NOMO-1 treated with dmso at 0.1 percent for 144 hours (cell line): ENCODE measurements at regions not wholly inside any gene's neighbourhood (a gene's known extent, or its start where the extent isn't known, plus 50 kb on each side); places are given as distances from the start of the nearest gene placed in this dataset.
"Not testable (repeated sequence)": the region's sequence is repeated elsewhere in the genome, so short reads cannot be mapped to it uniquely, and the experiment has no call there.

Experiments used
- DNase-seq: peaks from one replicate; lab custom pipeline; 2025; ENCODE audit not compliant: unreplicated experiment; lab: John Stamatoyannopoulos, UW

DNA sequence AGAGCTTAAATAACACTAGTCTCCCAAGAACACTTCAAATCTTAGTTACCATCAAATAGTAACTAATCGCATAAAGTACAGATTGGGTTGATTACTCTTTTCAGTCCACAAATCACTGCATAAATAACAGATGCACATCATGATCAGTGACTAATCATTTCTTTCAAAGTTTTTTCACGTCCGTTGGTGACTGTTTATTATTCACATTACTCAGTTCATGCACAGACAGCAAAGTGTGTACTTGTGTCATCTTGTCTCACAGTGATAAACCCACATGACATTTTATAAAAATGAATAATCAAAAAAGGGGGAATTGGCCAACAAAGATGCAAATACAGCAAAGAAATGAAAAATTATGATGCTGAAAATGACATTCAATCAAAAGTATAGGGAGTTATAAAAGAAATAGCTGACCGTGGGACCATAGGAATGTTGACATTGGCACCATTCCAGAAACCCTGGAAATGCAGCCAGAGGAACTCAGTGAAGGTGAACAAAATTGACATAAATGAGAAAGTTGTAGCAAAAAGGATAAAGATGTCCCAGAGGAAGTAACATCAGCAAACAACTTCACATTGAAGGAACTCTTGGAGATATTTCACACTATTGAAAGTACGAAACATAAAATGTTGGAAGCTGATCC lies 161.5 kb downstream of the SOX3 start:
- DNase-seq: no peak

DNA sequence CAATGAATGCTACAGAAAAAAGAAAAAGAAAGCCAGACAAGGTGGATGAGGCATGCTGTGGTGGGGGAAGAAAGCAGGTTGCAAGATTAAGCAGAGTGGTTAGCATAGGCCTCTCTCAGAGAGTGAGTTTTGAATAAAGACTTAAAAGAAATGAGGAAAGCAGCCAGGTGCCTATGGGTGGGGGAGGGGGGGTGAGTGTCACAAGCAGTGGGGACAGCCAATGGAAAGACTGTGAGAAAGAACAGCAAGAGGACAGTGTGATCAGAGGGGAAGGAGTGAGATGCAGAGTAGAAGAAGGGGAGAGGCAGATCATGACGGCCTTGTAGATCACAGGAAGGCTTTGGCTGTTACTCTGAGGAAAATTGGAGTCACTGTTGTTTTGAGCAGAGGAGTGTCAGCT lies 162.5 kb downstream of the SOX3 start:
- no peak for DNase-seq

DNA sequence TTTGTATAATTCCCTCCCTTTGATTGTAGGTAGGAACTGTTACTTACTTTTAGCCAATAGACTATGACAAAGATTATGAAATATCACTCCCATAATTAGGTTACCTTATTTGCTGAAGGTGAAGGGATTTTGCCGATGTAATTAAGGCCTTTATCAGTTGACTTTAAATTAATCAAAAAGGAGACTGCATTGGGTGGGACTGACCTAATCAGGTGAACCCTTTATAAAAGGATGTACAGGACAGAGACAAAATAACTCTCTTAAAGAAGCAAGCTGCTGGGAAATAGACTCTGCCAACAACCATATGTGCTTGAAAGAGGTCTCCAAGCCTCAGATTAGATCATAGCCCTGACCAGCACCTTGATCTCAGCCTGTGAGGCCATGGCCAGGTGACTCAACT lies 167.6 kb downstream of the SOX3 start:
- DNase-seq: no peak

DNA sequence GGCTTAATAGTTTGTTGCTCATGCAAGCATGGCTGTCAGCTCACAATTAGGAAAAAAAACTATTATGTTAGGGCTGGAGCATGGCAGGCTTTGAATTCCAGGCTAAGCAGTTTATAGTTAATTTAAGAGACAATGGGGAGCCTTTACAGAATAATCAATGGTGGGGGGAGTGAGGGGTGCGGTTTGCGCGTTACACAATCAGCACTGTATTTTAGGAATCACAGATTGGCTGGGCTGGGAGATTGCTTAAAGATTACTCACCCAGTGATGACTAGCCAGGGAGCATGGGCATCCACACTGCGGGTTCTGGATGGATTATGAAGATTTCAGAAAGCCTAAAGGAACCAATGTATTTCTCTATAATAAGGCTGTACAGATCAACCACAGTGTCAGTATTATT lies 186.6 kb downstream of the SOX3 start:
- DNase-seq: no peak

DNA sequence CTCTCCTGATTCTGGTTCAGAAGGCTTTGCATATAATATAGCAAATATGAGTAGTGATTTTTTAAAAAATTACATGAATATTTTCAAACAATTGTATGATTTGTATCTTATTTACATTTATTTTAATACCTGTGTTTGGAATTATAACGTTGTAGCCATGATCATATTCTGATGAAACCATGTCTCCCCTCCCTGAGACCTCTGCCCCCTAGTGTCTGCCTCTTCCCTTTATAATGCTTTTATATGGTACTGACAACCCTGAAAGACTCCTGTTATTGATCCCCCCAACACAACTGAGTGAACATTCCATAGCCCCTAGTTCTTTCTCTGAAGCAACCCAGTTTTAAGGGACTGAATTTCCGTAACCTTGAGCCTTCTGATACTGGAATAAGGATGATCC lies 187.4 kb downstream of the SOX3 start:
- no peak for DNase-seq

DNA sequence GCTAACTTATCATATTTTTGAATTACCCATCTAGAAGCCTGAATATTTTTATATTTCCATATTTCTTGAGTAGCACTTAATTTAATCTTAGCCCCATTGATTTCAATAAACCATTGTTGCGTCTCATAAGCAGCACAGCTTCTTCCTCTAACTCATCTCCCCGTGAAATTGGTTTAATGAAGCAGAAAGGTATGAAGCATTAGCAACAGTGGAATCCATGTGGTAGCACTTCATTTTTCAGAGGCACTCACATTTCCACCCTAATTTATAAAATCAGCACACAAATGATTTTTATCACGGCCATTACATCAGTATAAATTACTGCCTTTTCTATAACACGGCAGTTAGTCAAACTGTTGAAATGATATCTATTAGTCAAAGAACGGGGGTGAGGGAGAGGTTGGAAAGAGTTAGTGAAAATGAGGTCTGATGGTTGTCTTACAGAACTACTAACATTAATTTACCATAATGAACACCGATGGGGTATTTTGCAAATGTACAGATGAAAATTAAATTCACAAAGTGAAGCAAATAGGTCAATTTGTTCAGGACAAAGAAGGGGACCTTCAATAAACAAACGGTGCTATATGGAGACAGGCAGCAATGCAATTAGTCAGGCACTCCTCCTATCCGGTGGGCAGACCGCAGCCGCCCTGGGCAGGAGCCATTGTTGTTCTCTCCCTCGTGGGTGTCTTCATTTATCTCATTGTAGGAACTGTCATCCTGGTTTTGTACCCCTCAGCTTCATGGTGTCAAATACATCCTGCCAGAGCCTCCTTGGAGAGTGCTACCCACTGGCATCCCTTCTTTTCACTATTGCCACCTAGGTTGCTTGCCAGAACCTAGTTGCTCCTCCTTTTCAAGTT lies 205.7 kb downstream of the SOX3 start:
- DNase-seq: no peak

DNA sequence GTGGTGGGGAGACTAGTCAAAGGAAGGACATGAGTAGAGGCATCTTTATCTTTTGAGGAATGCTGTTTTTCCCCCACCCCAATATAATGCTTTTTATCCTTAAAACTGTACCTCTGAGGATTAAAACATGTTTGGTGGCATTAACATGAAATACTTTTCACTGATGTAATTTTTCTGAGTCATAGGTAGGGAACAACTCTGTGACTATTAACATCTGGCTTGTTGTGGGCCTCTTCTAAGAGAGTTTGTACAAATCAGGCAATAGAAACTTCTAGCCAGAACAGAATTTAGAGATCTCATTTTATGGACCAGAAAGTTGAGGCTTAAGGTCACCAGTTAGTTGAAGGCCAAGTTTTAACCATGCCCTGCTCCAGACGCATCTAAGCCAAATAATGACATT lies 207.6 kb downstream of the SOX3 start:
- no peak for DNase-seq

DNA sequence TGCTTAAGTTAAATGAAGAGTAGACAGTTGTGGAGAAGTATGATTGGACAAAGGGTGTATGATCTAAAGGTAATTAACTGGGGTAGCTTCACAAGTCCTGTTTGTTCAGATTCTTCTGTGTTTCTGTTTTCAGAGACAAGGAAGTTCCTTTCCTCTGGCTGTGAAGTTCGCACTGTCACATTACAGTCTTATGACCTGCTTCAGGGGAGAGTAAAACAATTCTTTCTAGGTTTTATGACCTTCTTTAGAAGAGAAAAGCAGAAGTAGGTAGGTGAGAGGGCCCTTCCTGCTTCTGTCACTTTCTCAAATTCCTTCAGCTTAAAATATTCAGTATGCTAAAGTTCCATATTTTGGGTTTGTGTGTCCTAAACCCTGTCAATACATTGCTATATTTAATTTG lies 211.9 kb downstream of the SOX3 start:
- DNase-seq: no peak

DNA sequence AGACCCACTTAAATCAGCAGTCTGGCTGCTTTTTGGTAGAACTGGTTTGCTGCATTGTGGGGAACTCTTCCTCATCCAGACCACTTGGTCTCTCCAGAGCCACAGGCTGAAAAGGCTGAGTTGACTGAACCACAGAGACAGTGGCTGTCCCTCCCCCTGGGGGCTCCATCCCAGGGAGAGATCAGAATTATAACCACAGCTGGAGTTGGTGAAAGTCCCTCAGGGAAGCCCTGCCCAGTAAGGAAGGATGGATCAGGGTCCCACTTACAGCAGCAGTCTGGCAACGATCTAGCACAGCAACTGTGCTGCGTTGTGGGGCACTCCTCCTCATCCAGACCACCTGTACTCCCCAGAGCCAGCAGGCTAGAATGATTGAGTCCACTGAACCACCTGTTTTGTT lies 212.7 kb downstream of the SOX3 start:
- DNase-seq: no peak

DNA sequence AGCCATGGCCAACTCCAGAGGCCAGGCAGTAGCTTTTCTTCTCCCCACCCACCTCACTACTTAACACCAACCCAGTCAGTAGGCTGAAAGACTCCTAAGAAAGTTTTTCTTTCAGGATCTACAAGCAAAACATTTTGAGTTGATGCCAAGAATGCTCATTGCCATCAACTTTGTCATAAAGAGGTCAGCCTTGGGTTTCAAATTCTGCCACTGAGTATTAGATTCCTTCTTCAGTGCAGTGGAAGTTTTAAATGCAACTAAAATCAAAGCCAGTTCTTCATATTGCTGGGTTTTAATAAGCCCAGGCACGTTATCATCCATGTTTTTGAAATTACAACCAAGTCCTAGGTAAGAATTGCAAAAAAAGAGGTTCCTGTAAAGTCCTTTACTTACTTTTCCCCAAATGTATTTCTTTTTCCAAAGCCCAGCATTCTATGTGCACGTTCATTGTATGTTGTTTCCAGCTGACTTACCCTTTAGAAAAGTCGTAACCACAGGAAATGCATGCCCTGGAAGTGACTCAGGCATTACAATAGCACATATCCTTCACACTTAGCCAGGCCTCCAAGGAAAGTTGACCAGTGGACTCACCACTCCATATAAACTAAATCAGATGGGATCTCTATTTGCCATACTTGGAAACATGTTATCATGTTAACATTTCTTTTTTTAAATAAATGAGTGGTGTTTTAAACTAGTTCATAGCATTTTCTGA lies 229.9 kb downstream of the SOX3 start:
- no peak for DNase-seq

DNA sequence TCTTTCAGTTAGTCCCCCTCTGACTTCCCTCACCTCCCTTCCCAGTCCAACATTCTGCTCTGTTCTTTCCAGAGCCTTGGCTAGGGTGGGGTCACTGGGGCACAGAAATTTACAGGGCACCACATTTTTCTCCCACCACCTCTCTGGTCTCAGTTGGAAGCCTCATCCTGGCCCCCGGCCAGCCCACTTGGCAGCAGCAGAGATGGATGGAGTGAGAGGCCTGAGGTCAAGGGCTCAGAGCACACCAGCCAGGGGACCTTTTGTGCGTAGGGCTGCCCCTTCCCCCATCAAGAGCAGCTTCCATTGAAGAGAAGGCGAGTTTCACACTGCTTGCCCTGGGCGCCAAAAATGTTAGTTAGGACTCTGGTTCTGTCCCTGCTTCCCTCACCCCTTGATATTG lies 230.9 kb downstream of the SOX3 start:
- DNase-seq: no peak

DNA sequence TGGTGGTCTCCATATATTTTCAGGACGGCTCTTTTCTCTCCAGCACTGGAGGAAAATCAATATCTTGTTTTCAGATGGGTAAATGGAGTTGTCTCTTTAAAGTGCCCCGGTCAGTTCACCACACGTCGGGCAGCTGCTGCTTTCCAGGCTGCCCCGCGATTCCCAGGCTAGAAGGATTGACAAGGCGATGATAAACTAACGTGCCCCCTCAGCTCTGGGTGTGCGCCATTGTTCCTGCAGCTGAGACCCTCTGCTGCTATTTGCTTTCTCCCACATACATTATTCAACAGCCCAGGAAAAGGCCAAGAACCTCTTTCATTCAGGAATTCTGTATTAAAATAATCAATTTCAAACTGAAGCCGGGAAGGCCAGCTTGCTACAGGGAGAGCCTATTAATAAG lies 254.5 kb downstream of the SOX3 start:
- DNase-seq: no peak

DNA sequence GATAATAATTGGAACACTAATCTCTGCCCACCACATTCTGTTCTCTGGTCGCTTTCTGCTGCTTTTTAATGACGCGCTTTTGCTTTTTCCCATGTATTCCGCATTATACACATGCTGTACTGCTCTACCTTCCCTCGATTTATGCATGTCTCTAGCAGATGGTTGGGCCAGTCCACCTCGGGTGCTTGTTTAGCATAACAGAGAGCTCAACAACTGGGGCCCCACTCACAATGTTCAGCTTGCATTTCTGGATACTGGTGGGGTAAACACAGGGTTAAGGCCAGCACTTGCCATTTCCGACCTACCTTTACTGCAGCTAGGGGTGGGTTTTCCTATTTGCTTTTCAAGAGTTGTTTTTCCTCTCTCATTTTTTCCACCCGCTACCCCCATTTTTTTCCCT lies 255.8 kb downstream of the SOX3 start:
- no peak for DNase-seq

DNA sequence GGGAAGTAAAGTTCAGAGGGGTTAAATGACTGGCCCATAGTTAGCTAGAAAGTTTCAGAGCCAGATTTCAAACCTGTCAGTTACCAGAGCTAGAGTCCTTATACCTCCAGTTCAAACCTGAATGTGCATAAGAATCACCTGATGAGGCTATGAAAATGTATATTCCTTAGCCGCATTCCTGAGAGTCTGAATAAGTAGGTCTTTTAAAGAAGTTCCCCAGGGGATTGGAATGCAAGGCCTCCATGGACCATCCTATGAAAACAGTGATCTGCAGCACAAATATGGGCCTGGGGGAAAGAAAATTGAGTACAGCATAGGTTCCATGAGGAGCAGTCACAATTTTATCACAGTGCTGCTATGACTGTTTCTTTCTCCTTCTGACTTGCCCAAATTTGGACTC lies 263.9 kb upstream of the CXorf66 start:
- DNase-seq: no peak

DNA sequence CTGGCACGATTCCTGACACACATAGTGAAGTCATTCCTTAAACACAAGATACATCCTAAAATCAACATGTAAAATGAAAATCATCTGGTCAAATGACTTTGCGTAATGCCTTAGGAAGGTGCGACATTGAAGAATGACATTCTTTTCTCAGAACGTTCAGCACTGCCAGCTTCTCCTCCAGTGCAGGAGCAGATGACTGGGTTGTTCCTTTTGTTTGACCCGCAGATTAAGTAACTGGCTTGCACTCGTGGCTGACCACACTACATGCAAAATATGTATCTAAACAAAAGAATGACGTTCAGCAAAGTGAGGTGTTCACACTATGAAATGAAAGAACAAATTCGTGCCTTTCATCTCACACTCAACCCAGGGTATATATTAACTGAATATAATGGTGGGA lies 260.7 kb upstream of the CXorf66 start:
- DNase-seq: not testable (repeated sequence)

DNA sequence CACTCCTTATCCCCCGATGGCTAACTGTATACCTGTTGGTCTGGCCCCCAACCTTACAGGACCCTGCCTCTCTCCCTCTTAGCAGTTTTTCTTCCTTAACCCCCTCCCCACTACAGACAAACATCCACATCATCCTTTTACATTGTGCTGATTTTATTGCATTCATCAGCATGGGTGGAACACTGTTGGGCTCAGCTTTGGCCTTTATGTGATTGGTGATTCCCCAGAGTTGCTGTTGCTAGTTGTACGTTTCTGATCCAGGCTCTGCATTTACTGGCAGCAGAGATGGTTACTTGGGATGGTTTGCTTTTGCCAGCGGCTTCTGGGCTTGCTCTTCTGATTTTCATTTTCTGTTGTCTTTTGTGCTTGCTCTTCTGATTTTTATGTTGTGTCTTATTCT lies 250.6 kb upstream of the CXorf66 start:
- DNase-seq: not testable (repeated sequence)

DNA sequence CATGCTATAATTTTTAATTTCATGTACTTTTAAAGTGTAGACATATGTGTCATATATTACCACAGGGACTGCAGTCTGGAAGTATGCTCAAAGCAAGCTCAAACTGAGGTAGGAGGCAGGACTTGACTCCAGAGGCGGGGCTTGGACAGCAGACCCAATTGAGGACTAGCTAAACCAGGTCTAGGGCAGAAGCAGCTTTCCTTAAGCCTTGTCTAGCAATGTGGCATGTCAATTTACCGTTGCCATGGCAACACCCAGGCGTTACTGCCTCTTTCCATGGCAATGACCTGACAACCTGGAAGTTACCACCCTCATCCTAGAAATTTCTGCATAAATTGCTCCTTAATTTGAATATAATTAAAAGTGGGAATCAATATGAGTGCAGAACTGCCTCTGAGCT lies 249.2 kb upstream of the CXorf66 start:
- not testable (repeated sequence) for DNase-seq

DNA sequence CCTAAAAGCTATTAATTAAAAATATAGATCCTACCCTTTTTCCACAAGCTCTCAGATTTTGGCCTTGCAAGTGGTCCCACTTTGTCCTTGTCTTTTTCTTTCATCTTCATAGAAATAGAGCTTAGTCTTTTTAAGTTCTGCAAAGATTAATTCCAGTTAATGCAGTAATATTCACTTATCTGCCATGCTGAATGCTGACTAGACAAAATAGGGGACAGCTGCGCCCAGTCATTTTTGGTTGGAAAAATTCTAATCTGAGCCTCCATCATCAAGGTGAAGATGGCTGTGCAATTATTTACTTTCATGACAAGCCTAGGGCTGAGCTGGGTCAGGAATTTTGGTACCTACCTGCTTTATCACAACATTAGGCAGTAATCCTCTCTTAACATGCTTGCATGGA lies 241.3 kb upstream of the CXorf66 start:
- no peak for DNase-seq

DNA sequence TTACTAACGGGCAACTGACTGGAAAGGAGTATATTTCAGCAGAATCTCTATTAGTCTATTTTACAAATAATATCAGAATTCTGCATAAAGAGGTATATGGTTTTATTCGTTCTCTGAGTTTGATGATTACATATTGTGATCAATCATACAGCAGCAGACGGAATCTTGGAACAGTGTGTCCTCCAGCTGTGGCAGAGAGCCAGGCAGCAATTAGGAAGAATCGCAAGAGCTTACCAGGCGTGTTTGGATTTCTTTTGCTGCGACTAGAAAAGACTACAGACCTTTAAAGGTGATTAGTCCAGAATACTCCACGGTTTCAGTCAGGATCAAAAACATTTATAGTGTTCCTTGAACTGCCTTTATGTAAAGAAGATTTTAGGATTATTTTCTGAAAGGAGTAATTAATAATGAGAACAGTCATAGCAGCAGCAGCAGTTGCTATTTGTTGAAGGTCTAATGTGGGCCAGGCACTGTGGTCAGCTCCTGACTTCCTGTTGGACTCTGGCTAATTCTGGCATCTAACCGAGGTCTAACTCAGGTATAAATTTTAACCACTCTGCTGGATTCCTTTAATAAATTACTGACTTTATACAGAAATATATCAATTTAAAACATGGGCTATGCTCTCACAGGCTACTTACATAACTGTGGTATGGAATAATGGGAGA lies 225.3 kb upstream of the CXorf66 start:
- no peak for DNase-seq

DNA sequence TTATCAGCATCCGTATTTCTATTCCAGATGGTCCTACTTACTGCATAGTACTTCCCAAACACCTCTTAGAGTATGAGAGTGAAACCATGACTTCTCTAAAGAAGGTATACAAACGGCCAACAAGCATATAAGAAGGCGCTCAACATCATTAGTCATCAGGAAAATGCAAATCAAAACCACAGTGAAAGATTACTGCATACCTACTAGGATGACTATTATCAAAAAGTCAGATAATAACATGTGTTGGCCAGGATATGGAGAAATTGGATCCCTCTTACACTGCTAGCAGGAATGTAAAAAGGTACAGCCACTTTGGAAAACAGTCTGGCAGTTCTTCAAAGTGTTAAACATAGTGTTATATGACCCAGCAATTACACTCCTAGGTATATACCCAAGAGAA lies 215.3 kb upstream of the CXorf66 start:
- no peak for DNase-seq

DNA sequence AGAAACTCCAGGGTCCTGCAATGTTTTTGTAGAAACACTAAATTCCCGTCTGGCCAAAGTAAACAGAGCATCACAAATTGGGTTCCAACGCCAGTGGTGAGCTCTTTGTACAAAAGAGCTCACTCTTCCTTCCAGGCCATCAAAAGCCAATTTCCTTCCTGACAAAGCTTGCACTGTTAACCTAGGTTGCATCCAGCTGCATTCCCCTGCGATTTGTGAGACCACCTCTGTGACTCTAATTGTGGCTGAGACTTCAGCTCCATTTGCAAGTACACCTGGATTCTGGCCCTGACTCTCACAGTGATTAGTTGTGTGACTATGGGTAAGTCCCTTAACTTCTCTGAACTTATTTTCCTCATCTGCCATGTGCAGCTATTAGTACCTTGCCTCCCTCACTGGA lies 212.5 kb upstream of the CXorf66 start:
- no peak for DNase-seq

DNA sequence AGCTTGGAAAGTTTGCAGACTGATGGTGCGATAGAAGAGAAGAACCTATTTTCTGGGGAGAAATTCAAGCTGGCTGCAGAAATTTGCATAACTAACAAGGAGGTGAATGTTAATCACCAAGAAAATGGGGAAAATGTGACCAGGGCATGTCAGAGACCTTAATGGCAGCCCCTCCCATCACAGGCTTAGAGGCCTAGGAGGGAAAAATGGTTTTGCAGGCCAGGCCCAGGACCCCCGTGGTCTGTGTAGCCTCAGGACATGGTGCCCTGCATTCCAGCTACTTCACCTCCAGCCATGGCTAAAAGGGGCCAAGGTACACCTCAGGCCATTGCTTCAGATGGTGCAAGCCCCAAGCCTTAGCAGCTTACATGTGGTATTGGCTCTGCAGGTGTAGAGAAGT lies 207.1 kb upstream of the CXorf66 start:
- no peak for DNase-seq
